ENCODE measurements at regions not wholly inside any gene's neighbourhood (a gene's known extent, or its start where the extent isn't known, plus 50 kb on each side); places are given as distances from the start of the nearest gene placed in this dataset.

DNA sequence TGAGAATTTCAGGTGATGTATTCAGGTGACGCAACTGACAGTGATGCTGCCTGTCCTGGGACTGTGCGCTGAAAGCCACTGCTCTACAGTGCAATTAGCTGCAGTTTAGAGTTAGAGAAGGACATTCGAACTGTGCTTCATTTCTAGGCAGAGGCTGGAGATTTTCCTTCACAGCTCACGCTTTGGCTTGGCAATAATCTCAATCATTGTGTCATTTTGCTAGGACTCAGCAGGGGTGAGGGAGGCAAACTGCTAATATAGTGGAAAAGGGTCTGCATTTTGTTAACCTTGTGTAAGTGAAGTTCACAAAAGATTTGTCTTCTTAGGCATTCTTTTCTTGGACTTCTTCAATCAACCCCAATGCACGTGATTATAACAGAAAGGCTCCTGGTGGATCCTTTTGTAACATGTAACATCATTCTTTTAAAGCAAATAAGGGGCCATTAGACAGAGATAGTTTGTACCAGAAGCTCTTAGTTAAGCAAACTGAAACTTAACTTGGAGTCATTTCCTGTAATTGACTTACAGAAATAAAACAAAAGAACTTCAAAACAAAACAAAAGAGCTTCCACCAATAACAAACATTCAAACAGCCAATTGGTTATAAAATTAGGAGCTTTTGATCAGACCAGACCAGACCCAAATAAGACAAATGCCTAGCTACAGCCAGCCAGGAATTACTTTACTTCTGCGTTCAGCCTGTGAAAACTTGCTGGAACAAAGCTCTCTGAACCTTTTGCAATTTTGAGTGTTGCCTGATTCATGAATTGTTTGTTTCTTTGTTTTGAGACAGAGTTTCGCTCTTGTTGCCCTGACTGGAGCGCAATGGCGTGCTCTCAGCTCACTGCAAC is 1376.3 kb upstream of the CELF4 start:
- no peak for DNase-seq
- TF ChIP-seq POLR2AphosphoS5 (IDR thresholded peaks at IDR 0.05) = no peak
- no peak for TF ChIP-seq POLR2A (IDR thresholded peaks at IDR 0.05)
- TF ChIP-seq EP300 (IDR thresholded peaks at IDR 0.05; ENCODE audit: low read depth) = no peak
- no peak for TF ChIP-seq CTCF (IDR thresholded peaks at IDR 0.05)
- H3K4me1 ChIP-seq = no peaks in the 10 kb centered on the region
- H3K36me3 ChIP-seq = no peaks in the 10 kb centered on the region
- no peak overlapping the region for H3K4me3 ChIP-seq
- H3K9me3 ChIP-seq = no peaks in the 10 kb centered on the region
- in situ Hi-C loops (cut with MboI; ENCODE audit: low pct_ligation_motif_present in 1 of 4, low pct_unique_long_range_greater_than_20kb in 1 of 4, low sequenced_read_pairs in 3 of 4) (loop anchor here in 1 of 4 donors (25.0 kb wide), 1 partner anchor 105 kb away; no protein-coding TSS in a partner anchor), intact Hi-C loops (cut with DNase I; ENCODE audit: low total_unique reads) (no loop called here)
- no peak overlapping the region for H3K27ac ChIP-seq
- H3K27me3 ChIP-seq = no peaks in the 10 kb centered on the region
- 75 to 79% methylated on average over 7 to 9 of the region's 9 CpGs for WGBS, 2 donors (ENCODE audit: low coverage in 1 of 2)

GRCh38 chr18:38940863-38941531 is 1375.4 kb upstream of the CELF4 start:
- Histone ChIP-seq H3K4me3 (no peak overlapping the region), H3K27ac (no peak overlapping the region), H3K9me3 (no peaks in the 10 kb centered on the region), H3K36me3 (no peaks in the 10 kb centered on the region), H3K27me3 (no peaks in the 10 kb centered on the region), H3K4me1 (no peaks in the 10 kb centered on the region)
- no peak for TF ChIP-seq POLR2AphosphoS5 (IDR thresholded peaks at IDR 0.05)
- no peak for TF ChIP-seq CTCF (IDR thresholded peaks at IDR 0.05)
- no peak for TF ChIP-seq POLR2A (IDR thresholded peaks at IDR 0.05)
- no peak for TF ChIP-seq EP300 (IDR thresholded peaks at IDR 0.05; ENCODE audit: low read depth)
- DNase-seq = no peak
- intact Hi-C loops (cut with DNase I; ENCODE audit: low total_unique reads) = no loop called here
- in situ Hi-C loops (cut with MboI; ENCODE audit: low pct_ligation_motif_present in 1 of 4, low pct_unique_long_range_greater_than_20kb in 1 of 4, low sequenced_read_pairs in 3 of 4) = loop anchor here in 1 of 4 donors (25.0 kb wide), 1 partner anchor 104 kb away; no protein-coding TSS in a partner anchor
- 60 to 67% methylated on average over 11 to 13 of the region's 13 CpGs for WGBS, 2 donors (ENCODE audit: low coverage in 1 of 2)

- Histone ChIP-seq H3K27ac (no peak overlapping the region), H3K36me3 (no peaks in the 10 kb centered on the region), H3K4me1 (no peaks in the 10 kb centered on the region), H3K4me3 (no peak overlapping the region), H3K9me3 (no peaks in the 10 kb centered on the region), H3K27me3 (no peaks in the 10 kb centered on the region)
- in situ Hi-C loops (cut with MboI; ENCODE audit: low pct_ligation_motif_present in 1 of 4, low pct_unique_long_range_greater_than_20kb in 1 of 4, low sequenced_read_pairs in 3 of 4) (loop anchor here in 1 of 4 donors (25.0 kb wide), 1 partner anchor 103 kb away; no protein-coding TSS in a partner anchor), intact Hi-C loops (cut with DNase I; ENCODE audit: low total_unique reads) (no loop called here)
- TF ChIP-seq POLR2A (IDR thresholded peaks at IDR 0.05) = no peak
- no peak for TF ChIP-seq EP300 (IDR thresholded peaks at IDR 0.05; ENCODE audit: low read depth)
- no peak for TF ChIP-seq POLR2AphosphoS5 (IDR thresholded peaks at IDR 0.05)
- no peak for TF ChIP-seq CTCF (IDR thresholded peaks at IDR 0.05)
- no peak for DNase-seq
These were observed 1374.9 kb upstream of the CELF4 start for GRCh38 chr18:38940475-38940862.

- Histone ChIP-seq H3K36me3 (no peaks in the 10 kb centered on the region), H3K27ac (no peak overlapping the region), H3K9me3 (no peaks in the 10 kb centered on the region), H3K27me3 (no peaks in the 10 kb centered on the region), H3K4me3 (no peak overlapping the region), H3K4me1 (no peaks in the 10 kb centered on the region)
- no peak for DNase-seq
- in situ Hi-C loops (cut with MboI; ENCODE audit: low pct_ligation_motif_present in 1 of 4, low pct_unique_long_range_greater_than_20kb in 1 of 4, low sequenced_read_pairs in 3 of 4) = loop anchor here in 1 of 4 donors (25.0 kb wide), 1 partner anchor 97 kb away; no protein-coding TSS in a partner anchor
- intact Hi-C loops (cut with DNase I; ENCODE audit: low total_unique reads) = no loop called here
- no peak for TF ChIP-seq POLR2A (IDR thresholded peaks at IDR 0.05)
- TF ChIP-seq EP300 (IDR thresholded peaks at IDR 0.05; ENCODE audit: low read depth) = no peak
- TF ChIP-seq CTCF (IDR thresholded peaks at IDR 0.05) = no peak
- TF ChIP-seq POLR2AphosphoS5 (IDR thresholded peaks at IDR 0.05) = no peak
These were observed 1368.4 kb upstream of the CELF4 start for GRCh38 chr18:38933910-38934510.
